Vagina (tissue), 2 donors: ENCODE measurements at regions not wholly inside any gene's neighbourhood (a gene's known extent, or its start where the extent isn't known, plus 50 kb on each side); places are given as distances from the start of the nearest gene placed in this dataset.

ENCODE experiments used
- POLR2AphosphoS5 ChIP-seq, 2 donors: sonication (generic); formaldehyde crosslinking; IDR thresholded peaks; one replicate each; pipeline ENCODE4 v1.9.0; 2017; ENCODE audit warnings: antibody characterized with exemption in 2 of 2, mild to moderate bottlenecking in 2 of 2, low read depth in 1 of 2; ENCODE audit not compliant: insufficient read depth in 1 of 2
- TF ChIP-seq, protein P1 (sequence below), 3 experiments: fragments of 450-650 bp in 2 of 3; fragments of 200-600 bp in 1 of 3; sonication (generic) in 1 of 3; IDR thresholded peaks; one replicate each; pipeline ENCODE4 v1.5.1; 2017 to 2019; ENCODE audit warnings: antibody characterized with exemption in 3 of 3, mild to moderate bottlenecking in 2 of 3, moderate library complexity in 2 of 3

DNA sequence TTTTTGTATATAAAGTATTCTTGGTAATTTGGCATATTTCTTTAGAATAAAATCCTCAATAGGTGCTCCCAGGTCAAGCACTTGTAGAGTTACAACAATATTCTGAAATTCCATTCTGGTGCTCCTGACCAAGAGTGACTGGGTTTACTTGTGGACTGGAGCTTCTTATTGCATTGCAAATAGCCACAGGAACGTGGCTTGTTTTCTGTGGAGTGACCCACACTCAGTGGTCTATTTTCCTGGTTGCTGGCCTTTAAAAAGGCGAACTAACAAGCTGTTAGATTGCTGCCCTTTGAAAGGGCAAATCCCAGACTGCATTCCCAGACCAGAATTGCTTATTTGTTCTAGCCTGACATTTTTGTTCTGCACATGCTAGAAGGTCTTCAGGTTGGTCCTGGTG is 658.8 kb upstream of the GOT2 start:
- TF ChIP-seq, protein P1, sequence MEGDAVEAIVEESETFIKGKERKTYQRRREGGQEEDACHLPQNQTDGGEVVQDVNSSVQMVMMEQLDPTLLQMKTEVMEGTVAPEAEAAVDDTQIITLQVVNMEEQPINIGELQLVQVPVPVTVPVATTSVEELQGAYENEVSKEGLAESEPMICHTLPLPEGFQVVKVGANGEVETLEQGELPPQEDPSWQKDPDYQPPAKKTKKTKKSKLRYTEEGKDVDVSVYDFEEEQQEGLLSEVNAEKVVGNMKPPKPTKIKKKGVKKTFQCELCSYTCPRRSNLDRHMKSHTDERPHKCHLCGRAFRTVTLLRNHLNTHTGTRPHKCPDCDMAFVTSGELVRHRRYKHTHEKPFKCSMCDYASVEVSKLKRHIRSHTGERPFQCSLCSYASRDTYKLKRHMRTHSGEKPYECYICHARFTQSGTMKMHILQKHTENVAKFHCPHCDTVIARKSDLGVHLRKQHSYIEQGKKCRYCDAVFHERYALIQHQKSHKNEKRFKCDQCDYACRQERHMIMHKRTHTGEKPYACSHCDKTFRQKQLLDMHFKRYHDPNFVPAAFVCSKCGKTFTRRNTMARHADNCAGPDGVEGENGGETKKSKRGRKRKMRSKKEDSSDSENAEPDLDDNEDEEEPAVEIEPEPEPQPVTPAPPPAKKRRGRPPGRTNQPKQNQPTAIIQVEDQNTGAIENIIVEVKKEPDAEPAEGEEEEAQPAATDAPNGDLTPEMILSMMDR (IDR thresholded peaks at IDR 0.05): no peak
- TF ChIP-seq POLR2AphosphoS5 (IDR thresholded peaks at IDR 0.05; ENCODE audit: insufficient read depth in 1 of 2, low read depth in 1 of 2): no peak
